ENCODE measurements at regions not wholly inside any gene's neighbourhood (a gene's known extent, or its start where the extent isn't known, plus 50 kb on each side); places are given as distances from the start of the nearest gene placed in this dataset.

DNA sequence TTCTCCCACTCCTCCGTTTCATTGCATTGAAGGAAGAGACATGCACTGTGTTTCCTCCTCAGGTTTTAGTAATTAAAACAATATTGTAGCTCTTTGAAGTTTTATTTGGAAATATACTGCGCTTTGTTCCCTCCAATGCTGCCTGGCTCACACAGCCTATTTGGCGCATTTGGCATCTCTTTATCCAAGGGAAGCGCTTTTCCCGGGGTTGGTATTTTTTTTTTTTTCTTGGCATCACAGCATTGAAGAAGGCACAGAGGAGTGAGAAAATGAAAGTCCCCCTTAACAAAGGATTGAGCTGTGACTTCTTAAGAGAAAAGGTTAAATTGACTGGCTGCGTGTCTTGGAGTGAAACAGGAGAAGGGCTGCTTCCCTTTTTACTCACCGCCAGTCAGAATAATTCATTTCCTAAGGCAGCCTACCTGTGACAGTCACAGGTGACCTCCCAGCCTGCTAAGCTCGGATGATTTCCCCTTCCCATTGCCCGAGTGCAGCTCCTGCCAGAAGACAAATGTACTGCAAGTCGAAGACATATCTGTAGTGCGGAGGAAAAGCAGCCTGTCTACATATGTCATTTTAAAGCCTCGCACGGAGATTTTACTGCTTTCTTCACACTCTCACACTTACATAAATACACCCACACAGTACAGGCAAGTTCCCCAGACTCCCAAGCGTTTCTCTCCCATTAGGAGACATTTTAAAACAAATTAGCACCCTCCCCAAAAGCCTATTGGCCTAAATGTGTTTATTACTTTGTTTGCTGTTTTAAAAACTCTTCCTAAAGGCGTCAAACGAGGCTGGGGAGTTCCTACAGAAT lies 665.5 kb upstream of the ZNF608 start:
- no peaks in the 10 kb centered on the region for H3K27me3 Mint-ChIP-seq (ENCODE audit: low read depth)
- no peak for ATAC-seq (replicated peaks in 1 of 2)
- H3K36me3 Mint-ChIP-seq (ENCODE audit: insufficient read depth in 2 of 2), result no peaks in the 10 kb centered on the region
- H3K4me1 Mint-ChIP-seq (ENCODE audit: low read depth), result peaks cover 7% of the 10 kb centered on the region
- H3K9me3 Mint-ChIP-seq, result peaks cover 0 to 2% of the 10 kb centered on the region in 2 donors
- no peak for DNase-seq
- no peak overlapping the region for H3K4me3 Mint-ChIP-seq
- no peak overlapping the region for H3K27ac Mint-ChIP-seq

DNA sequence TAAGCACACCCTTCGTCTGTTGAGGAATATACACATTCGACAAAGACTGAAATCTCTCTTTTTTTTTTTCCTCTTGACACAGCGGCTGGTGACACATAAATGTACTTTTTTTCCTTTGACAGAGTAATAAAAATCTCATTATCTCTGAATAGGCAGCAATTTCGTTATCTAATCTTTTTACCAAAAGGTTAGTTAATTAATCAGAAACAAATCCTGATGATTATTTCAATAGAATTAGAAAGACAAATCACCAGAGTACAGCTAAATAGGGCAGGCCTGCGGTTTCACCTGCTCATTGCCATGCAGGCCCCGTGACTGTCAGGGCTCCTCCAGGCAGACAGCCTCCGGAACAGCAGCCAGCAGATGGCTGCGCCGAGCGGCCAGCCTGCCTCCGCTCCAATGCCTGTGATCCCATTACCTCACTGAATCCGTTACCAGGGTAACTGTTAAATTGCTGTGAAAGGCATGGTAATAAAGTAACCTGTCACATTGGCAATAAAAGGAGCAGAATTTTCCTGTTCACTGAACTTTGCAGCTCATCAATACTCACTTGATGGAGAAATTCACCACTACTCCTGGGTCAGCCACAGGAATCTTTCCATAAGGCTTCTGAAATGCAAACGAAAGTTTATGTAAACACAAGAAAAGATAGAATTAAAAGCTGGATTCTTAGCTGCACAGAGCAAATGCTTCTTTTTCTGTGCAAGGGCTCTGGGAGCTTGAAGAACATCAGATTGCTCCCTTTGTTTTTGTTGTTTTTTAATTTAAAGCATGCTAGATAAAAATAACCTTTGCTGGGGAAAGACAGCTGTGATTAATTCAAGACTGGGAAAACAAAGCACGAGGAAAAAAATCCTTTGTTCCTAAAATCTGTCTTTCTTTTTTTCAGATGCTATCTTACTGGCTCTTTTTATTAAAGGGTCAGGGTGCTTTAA lies 666.4 kb upstream of the ZNF608 start:
- peaks cover 7% of the 10 kb centered on the region for H3K4me1 Mint-ChIP-seq (ENCODE audit: low read depth)
- H3K27me3 Mint-ChIP-seq (ENCODE audit: low read depth), result no peaks in the 10 kb centered on the region
- no peaks in the 10 kb centered on the region for H3K9me3 Mint-ChIP-seq
- no peak overlapping the region for H3K4me3 Mint-ChIP-seq
- H3K27ac Mint-ChIP-seq, result no peak overlapping the region
- ATAC-seq (replicated peaks in 1 of 2), result no peak
- H3K36me3 Mint-ChIP-seq (ENCODE audit: insufficient read depth in 2 of 2), result no peaks in the 10 kb centered on the region
- no peak for DNase-seq

DNA sequence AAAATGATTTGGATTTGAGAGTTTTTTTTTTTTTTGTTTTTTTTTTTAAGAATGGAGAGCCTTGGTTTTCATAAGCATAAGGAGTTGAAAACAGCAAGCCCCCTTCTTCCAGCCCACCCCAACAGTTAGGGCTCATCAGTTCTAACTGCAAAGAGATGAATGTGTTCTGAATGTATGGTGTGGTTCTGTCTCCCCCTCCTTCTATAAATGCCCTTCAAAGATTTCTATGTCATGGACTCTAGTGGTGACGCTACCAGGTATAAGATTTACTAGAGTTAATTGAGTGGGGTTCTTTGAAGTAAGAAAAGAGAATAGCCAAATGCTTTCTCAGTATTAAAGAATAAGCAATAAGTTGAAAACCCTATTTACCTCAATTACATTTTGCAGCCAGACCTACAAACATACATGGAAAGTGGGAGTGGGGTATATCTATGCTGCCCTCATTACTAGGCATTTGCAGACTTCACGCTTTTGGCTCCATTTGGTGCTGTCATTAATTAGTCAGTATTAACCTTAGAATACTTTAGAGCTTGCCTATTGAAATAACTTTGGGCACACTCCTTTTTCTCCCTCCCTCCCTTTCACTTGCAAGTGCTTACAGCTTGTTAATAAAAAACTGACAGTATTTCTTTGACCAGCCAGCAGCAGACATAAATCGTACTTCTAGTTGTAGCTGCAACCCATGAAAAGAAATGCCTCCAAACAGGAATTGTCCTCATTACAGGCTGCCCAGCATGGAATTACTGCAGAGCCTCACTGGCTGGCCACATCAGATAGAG lies 667.2 kb upstream of the ZNF608 start:
- Mint-ChIP-seq H3K9me3 (no peaks in the 10 kb centered on the region), H3K36me3 (ENCODE audit: insufficient read depth in 2 of 2) (no peaks in the 10 kb centered on the region), H3K27ac (no peak overlapping the region), H3K4me1 (ENCODE audit: low read depth) (peaks cover 7% of the 10 kb centered on the region), H3K27me3 (ENCODE audit: low read depth) (no peaks in the 10 kb centered on the region), H3K4me3 (no peak overlapping the region)
- no peak for DNase-seq
- no peak for ATAC-seq (replicated peaks in 1 of 2)

- H3K27me3 Mint-ChIP-seq (ENCODE audit: low read depth), result no peaks in the 10 kb centered on the region
- H3K36me3 Mint-ChIP-seq (ENCODE audit: insufficient read depth in 2 of 2), result no peaks in the 10 kb centered on the region
- peaks cover 7% of the 10 kb centered on the region for H3K4me1 Mint-ChIP-seq (ENCODE audit: low read depth)
- DNase-seq, result no peak
- no peak for ATAC-seq (replicated peaks in 1 of 2)
- H3K9me3 Mint-ChIP-seq, result no peaks in the 10 kb centered on the region
- no peak overlapping the region for H3K4me3 Mint-ChIP-seq
- no peak overlapping the region for H3K27ac Mint-ChIP-seq
These were observed 668.7 kb upstream of the ZNF608 start for GRCh38 chr5:125415126-125415525.

GRCh38 chr5:125416055-125416454 lies 669.6 kb upstream of the ZNF608 start:
- no peak for ATAC-seq (replicated peaks in 1 of 2)
- Mint-ChIP-seq H3K27me3 (ENCODE audit: low read depth) (no peaks in the 10 kb centered on the region), H3K4me1 (ENCODE audit: low read depth) (peaks cover 7% of the 10 kb centered on the region), H3K36me3 (ENCODE audit: insufficient read depth in 2 of 2) (no peaks in the 10 kb centered on the region), H3K9me3 (no peaks in the 10 kb centered on the region), H3K4me3 (no peak overlapping the region), H3K27ac (no peak overlapping the region)
- no peak for DNase-seq

DNA sequence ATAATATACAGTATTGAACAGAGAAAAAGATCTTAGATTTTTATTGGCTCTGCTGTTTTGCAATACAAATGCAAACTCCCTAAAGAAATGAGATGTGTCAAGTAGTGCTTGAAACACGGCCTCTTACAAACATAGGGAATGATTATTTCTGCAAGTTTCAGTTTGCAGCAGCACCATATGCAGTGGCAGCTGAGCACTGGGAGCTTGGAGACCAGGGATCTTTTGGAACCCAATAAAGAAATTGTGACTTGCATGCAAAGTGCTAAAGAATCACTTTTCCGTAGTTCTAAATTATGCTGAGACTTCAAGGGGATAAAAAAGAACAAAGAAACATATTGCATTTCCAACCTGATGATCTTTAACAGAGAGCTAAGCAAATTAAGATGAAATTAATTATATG lies 674.6 kb upstream of the ZNF608 start:
- no peaks in the 10 kb centered on the region for H3K36me3 Mint-ChIP-seq (ENCODE audit: insufficient read depth in 2 of 2)
- H3K4me1 Mint-ChIP-seq (ENCODE audit: low read depth), result no peaks in the 10 kb centered on the region
- DNase-seq (no peak), ATAC-seq (replicated peaks in 1 of 2) (no peak)
- peaks cover 3% of the 10 kb centered on the region in 2 donors for H3K9me3 Mint-ChIP-seq
- no peak overlapping the region for H3K4me3 Mint-ChIP-seq
- H3K27ac Mint-ChIP-seq, result no peak overlapping the region
- no peaks in the 10 kb centered on the region for H3K27me3 Mint-ChIP-seq (ENCODE audit: low read depth)

DNA sequence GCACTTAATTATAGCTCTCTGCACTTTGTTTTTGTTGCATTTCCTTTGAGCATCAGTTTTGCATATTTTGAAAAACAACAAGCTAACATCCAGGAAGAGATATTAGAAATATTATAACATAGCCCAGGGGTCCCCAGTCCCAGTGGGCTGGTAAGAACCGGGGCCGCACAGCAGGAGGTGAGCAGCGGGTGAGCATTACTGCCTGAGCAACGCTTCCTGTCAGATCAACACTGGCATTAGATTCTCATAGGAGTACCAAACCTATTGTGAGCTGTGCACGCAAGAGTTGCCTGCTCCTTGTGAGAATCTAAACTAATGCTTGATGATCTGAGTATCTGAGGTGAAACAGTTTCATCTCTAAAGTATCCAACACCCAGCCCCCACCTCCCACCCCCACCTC lies 675.9 kb upstream of the ZNF608 start:
- Mint-ChIP-seq H3K36me3 (ENCODE audit: insufficient read depth in 2 of 2) (no peaks in the 10 kb centered on the region), H3K4me1 (ENCODE audit: low read depth) (no peaks in the 10 kb centered on the region), H3K27ac (no peak overlapping the region), H3K9me3 (peaks cover 6 to 10% of the 10 kb centered on the region in 2 donors), H3K4me3 (no peak overlapping the region), H3K27me3 (ENCODE audit: low read depth) (no peaks in the 10 kb centered on the region)
- ATAC-seq (replicated peaks in 1 of 2) (no peak), DNase-seq (no peak)

DNA sequence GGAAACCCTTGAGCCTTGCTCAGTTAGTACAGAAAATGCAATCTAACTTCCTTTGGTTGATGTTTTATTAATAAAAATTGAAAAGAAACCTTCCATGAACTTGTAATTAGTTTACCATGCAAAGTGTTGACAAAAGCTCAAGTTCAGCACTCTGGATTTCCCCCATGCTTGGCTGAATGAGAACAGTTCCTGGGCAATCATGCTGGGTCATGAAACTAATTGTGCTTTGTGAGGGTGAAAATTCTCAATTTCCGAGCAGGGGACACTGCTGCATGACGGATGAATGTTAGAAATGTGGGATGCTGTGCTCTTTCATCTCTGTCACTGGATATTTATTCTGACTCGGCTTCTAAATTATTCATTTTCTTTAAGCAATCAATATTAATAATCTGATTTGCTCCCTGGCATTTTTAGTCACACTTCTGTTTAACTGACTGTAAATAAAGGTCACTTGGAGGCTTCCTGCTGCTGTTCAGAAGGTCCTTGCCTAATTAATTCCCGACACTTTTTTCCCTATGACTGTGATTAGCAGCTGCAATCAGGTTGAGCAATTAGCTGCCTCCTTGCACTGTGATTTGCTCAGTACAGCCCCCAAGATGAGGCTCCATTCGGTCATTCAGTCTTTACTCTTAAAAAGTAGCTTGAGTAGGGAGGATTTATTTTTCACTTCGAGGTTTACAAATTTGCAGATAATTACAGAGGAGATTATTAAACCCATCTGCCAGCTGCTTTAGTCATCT lies 678.1 kb upstream of the ZNF608 start:
- H3K27me3 Mint-ChIP-seq (ENCODE audit: low read depth), result no peaks in the 10 kb centered on the region
- DNase-seq, result no peak
- H3K9me3 Mint-ChIP-seq, result peaks cover 8 to 10% of the 10 kb centered on the region in 2 donors
- no peak overlapping the region for H3K4me3 Mint-ChIP-seq
- no peak overlapping the region for H3K27ac Mint-ChIP-seq
- no peaks in the 10 kb centered on the region for H3K4me1 Mint-ChIP-seq (ENCODE audit: low read depth)
- no peaks in the 10 kb centered on the region for H3K36me3 Mint-ChIP-seq (ENCODE audit: insufficient read depth in 2 of 2)
- no peak for ATAC-seq (replicated peaks in 1 of 2)

GRCh38 chr5:125429498-125429897 lies 683.1 kb upstream of the ZNF608 start:
- no peak overlapping the region for H3K4me3 Mint-ChIP-seq
- ATAC-seq (replicated peaks in 1 of 2) (no peak), DNase-seq (no peak)
- H3K4me1 Mint-ChIP-seq (ENCODE audit: low read depth), result no peaks in the 10 kb centered on the region
- H3K36me3 Mint-ChIP-seq (ENCODE audit: insufficient read depth in 2 of 2), result no peaks in the 10 kb centered on the region
- H3K9me3 Mint-ChIP-seq, result peaks cover 13 to 14% of the 10 kb centered on the region in 2 donors
- no peaks in the 10 kb centered on the region for H3K27me3 Mint-ChIP-seq (ENCODE audit: low read depth)
- no peak overlapping the region for H3K27ac Mint-ChIP-seq

GRCh38 chr5:125433457-125433856 lies 687.0 kb upstream of the ZNF608 start:
- Mint-ChIP-seq H3K27ac (no peak overlapping the region), H3K4me3 (no peak overlapping the region), H3K27me3 (ENCODE audit: low read depth) (no peaks in the 10 kb centered on the region), H3K4me1 (ENCODE audit: low read depth) (no peaks in the 10 kb centered on the region), H3K36me3 (ENCODE audit: insufficient read depth in 2 of 2) (peaks cover 0 to 2% of the 10 kb centered on the region in 2 donors), H3K9me3 (peaks cover 6% of the 10 kb centered on the region in 2 donors)
- DNase-seq, result no peak
- ATAC-seq (replicated peaks in 1 of 2), result no peak

- DNase-seq (no peak), ATAC-seq (replicated peaks in 1 of 2) (no peak)
- peaks cover 0 to 4% of the 10 kb centered on the region in 2 donors for H3K36me3 Mint-ChIP-seq (ENCODE audit: insufficient read depth in 2 of 2)
- no peak overlapping the region for H3K4me3 Mint-ChIP-seq
- no peaks in the 10 kb centered on the region for H3K27me3 Mint-ChIP-seq (ENCODE audit: low read depth)
- no peak overlapping the region for H3K27ac Mint-ChIP-seq
- H3K9me3 Mint-ChIP-seq, result peaks cover 12 to 15% of the 10 kb centered on the region in 2 donors
- H3K4me1 Mint-ChIP-seq (ENCODE audit: low read depth), result no peaks in the 10 kb centered on the region
These were observed 692.8 kb upstream of the ZNF608 start for GRCh38 chr5:125439243-125439642.

- H3K9me3 Mint-ChIP-seq, result peaks cover 10 to 20% of the 10 kb centered on the region in 2 donors
- no peak for DNase-seq
- no peak overlapping the region for H3K27ac Mint-ChIP-seq
- no peak for ATAC-seq (replicated peaks in 1 of 2)
- no peaks in the 10 kb centered on the region for H3K27me3 Mint-ChIP-seq (ENCODE audit: low read depth)
- no peaks in the 10 kb centered on the region for H3K4me1 Mint-ChIP-seq (ENCODE audit: low read depth)
- no peak overlapping the region for H3K4me3 Mint-ChIP-seq
- peaks cover 0 to 4% of the 10 kb centered on the region in 2 donors for H3K36me3 Mint-ChIP-seq (ENCODE audit: insufficient read depth in 2 of 2)
These were observed 694.5 kb upstream of the ZNF608 start for GRCh38 chr5:125440905-125441304.
